ENCODE measurements at regions not wholly inside any gene's neighbourhood (a gene's known extent, or its start where the extent isn't known, plus 50 kb on each side); places are given as distances from the start of the nearest gene placed in this dataset.
"Not testable (repeated sequence)": the region's sequence is repeated elsewhere in the genome, so short reads cannot be mapped to it uniquely, and the experiment has no call there.

DNA sequence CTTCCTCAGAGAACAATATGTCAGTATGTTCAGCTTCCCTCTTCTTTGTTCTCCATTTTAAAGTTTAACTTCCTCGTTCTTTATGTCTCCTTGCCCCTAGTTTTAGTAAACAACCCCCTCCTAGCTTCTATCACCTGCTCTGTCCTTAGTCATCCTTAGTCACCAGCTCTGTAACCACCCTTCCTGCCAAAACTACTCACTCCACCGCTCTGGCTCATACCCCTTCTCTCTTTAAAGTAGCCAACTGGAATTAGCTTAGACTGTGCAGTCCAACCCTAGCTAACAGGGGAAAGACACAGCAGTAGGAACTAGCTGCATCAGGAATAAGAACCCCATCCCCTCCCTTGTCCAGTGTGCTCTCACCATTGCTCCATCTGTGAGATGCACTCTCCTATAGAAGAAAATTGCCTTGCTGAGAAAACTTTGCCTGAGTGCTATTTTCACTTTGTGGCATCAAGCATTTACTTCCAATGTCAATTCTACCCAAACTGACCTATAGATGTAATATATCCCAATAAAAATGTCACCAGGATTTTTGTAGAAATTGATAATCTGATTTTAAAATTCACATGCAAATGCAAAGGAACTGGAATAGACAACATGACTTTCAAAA, 603.2 kb downstream of the C12orf50 start:
- Histone ChIP-seq H2AFZ (ENCODE audit: insufficient read depth, low read depth, low read length, poor library complexity, severe bottlenecking) (no peak overlapping the region), H3K4me3 (replicated peaks in 1 of 3; ENCODE audit: low read depth in 2 of 3, low read length in 3 of 3) (no peak overlapping the region), H3K27me3 (ENCODE audit: control insufficient read depth in 2 of 2, insufficient read depth in 2 of 2, low read length in 2 of 2) (no peaks in the 10 kb centered on the region), H3K27ac (ENCODE audit: low read depth in 1 of 2, low read length in 2 of 2) (no peak overlapping the region), H4K20me1 (ENCODE audit: insufficient read depth, low read length) (no peaks in the 10 kb centered on the region), H3K9ac (ENCODE audit: insufficient read depth, low read length, poor library complexity, severe bottlenecking) (no peak overlapping the region), H3K79me2 (ENCODE audit: insufficient read depth, low read length) (no peaks in the 10 kb centered on the region), H3K9me3 (replicated peaks in 1 of 2; ENCODE audit: control insufficient read depth in 1 of 2, insufficient read depth in 1 of 2, low read length in 2 of 2) (peaks cover 31 to 34% of the 10 kb centered on the region in 2 donors), H3K4me1 (ENCODE audit: control insufficient read depth in 1 of 2, insufficient read depth in 2 of 2, low read length in 2 of 2) (no peaks in the 10 kb centered on the region), H3K4me2 (replicated peaks; ENCODE audit: extremely low read depth, low read length, poor library complexity, severe bottlenecking) (no peak overlapping the region), H3K36me3 (replicated peaks in 1 of 2; ENCODE audit: control insufficient read depth in 1 of 2, insufficient read depth in 2 of 2, low read length in 2 of 2) (no peaks in the 10 kb centered on the region)
- no peak overlapping the region for H3K4me3 Mint-ChIP-seq
- no peak for DNase-seq
- 40% methylated on average over 2 of the region's 2 CpGs for WGBS (ENCODE audit: insufficient coverage)
- peaks cover 9 to 24% (median 16%) of the 10 kb centered on the region in 7 donors for H3K9me3 Mint-ChIP-seq
- no peaks in the 10 kb centered on the region for H3K4me1 Mint-ChIP-seq
- TF ChIP-seq, protein P1, sequence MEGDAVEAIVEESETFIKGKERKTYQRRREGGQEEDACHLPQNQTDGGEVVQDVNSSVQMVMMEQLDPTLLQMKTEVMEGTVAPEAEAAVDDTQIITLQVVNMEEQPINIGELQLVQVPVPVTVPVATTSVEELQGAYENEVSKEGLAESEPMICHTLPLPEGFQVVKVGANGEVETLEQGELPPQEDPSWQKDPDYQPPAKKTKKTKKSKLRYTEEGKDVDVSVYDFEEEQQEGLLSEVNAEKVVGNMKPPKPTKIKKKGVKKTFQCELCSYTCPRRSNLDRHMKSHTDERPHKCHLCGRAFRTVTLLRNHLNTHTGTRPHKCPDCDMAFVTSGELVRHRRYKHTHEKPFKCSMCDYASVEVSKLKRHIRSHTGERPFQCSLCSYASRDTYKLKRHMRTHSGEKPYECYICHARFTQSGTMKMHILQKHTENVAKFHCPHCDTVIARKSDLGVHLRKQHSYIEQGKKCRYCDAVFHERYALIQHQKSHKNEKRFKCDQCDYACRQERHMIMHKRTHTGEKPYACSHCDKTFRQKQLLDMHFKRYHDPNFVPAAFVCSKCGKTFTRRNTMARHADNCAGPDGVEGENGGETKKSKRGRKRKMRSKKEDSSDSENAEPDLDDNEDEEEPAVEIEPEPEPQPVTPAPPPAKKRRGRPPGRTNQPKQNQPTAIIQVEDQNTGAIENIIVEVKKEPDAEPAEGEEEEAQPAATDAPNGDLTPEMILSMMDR (IDR thresholded peaks at IDR 0.05): no peak
- no peaks in the 10 kb centered on the region for H3K36me3 Mint-ChIP-seq
- peaks cover 0 to 2% (median 0%) of the 10 kb centered on the region in 3 donors for H3K27me3 Mint-ChIP-seq (ENCODE audit: low read depth in 3 of 3)
- H3K27ac Mint-ChIP-seq: no peak overlapping the region
- intact Hi-C loops (cut with micrococcal nuclease): no loop called here

- H3K4me1 Mint-ChIP-seq; H3K36me3 Mint-ChIP-seq; H2AFZ ChIP-seq (ENCODE audit: insufficient read depth, low read depth, low read length, poor library complexity, severe bottlenecking); H3K27ac ChIP-seq (ENCODE audit: low read depth in 1 of 2, low read length in 2 of 2); H3K27me3 Mint-ChIP-seq (ENCODE audit: low read depth in 3 of 3); H4K20me1 ChIP-seq (ENCODE audit: insufficient read depth, low read length); intact Hi-C loops (cut with micrococcal nuclease); H3K4me3 ChIP-seq (replicated peaks in 1 of 3; ENCODE audit: low read depth in 2 of 3, low read length in 3 of 3); H3K27ac Mint-ChIP-seq; H3K9ac ChIP-seq (ENCODE audit: insufficient read depth, low read length, poor library complexity, severe bottlenecking); H3K36me3 ChIP-seq (replicated peaks in 1 of 2; ENCODE audit: control insufficient read depth in 1 of 2, insufficient read depth in 2 of 2, low read length in 2 of 2); H3K27me3 ChIP-seq (ENCODE audit: control insufficient read depth in 2 of 2, insufficient read depth in 2 of 2, low read length in 2 of 2); H3K4me2 ChIP-seq (replicated peaks; ENCODE audit: extremely low read depth, low read length, poor library complexity, severe bottlenecking); DNase-seq; H3K79me2 ChIP-seq (ENCODE audit: insufficient read depth, low read length); H3K4me1 ChIP-seq (ENCODE audit: control insufficient read depth in 1 of 2, insufficient read depth in 2 of 2, low read length in 2 of 2); H3K4me3 Mint-ChIP-seq: not testable (repeated sequence)
- H3K9me3 ChIP-seq (replicated peaks in 1 of 2; ENCODE audit: control insufficient read depth in 1 of 2, insufficient read depth in 1 of 2, low read length in 2 of 2): peaks cover 17 to 34% of the 10 kb centered on the region in 2 donors
- 100% methylated on average over 2 of the region's 2 CpGs for WGBS (ENCODE audit: insufficient coverage)
- peaks cover 9 to 28% (median 18%) of the 10 kb centered on the region in 7 donors for H3K9me3 Mint-ChIP-seq
Observed at GRCh38 chr12:87421233-87421632, 608.0 kb downstream of the C12orf50 start.

Measured in CD14-positive monocyte (primary cell).